Right lobe of liver (tissue), 6 donors: ENCODE measurements at regions not wholly inside any gene's neighbourhood (a gene's known extent, or its start where the extent isn't known, plus 50 kb on each side); places are given as distances from the start of the nearest gene placed in this dataset.

Experiments
- ATAC-seq, 4 donors: fragments of 200-7000 bp; cut with Tn5 transposase; one replicate each; pipeline ENCODE4 v1.9.1; 2020; ENCODE audit warnings: mild to moderate bottlenecking in 4 of 4, moderate library complexity in 4 of 4
- DNase-seq, 3 donors: peaks; one replicate each; pipeline ENCODE4 v3.0.0-alpha.2; 2020
- H3K27ac ChIP-seq, 3 donors: fragments of 200-600 bp; one replicate each; pipeline ENCODE4 v1.8.0; 2022
- H3K27me3 ChIP-seq, 2 donors: fragments of 200-600 bp; one replicate each; pipeline ENCODE4 v1.8.0; 2022
- H3K36me3 ChIP-seq, 4 donors: fragments of 200-600 bp; sonication (generic) in 1 of 4; one replicate each; pipeline versions ENCODE4 v1.5.1 to v1.8.0; 2017 to 2022; ENCODE audit warnings: control low read depth in 1 of 4
- H3K4me1 ChIP-seq, 4 donors: fragments of 200-600 bp; sonication (generic) in 1 of 4; one replicate each; pipeline versions ENCODE4 v1.5.1 to v1.8.0; 2017 to 2022; ENCODE audit warnings: control low read depth in 1 of 4
- H3K4me3 ChIP-seq, 3 donors: fragments of 200-600 bp; one replicate each; pipeline ENCODE4 v1.8.0; 2022
- H3K9me3 ChIP-seq, 4 donors: fragments of 200-600 bp; sonication (generic) in 1 of 4; one replicate each; pipeline versions ENCODE4 v1.5.1 to v1.8.0; 2017 to 2022; ENCODE audit warnings: control low read depth in 1 of 4
- CTCF ChIP-seq, 4 donors: fragments of 200-600 bp in 3 of 4; fragments of 450-650 bp in 1 of 4; IDR thresholded peaks; one replicate each; pipeline versions ENCODE4 v1.5.1 to v1.8.0; 2016 to 2022; ENCODE audit warnings: antibody characterized with exemption in 4 of 4, mild to moderate bottlenecking in 2 of 4
- POLR2A ChIP-seq: fragments of 450-650 bp; IDR thresholded peaks from one replicate; pipeline ENCODE4 v1.6.1; 2017; ENCODE audit warnings: antibody characterized with exemption, mild to moderate bottlenecking
- WGBS: methylation state at CpG from one replicate; pipeline ENCODE4 v1.1.6; 2018; ENCODE audit warnings: low coverage, low lambda C conversion rate; ENCODE audit not compliant: insufficient coverage; ENCODE audit errors: missing lambda C conversion rate; 5-methylcytosine and 5-hydroxymethylcytosine counted together
- intact Hi-C, 2 donors: fragments of 100-400 bp; cut with DNase I; formaldehyde crosslinking; loops; one replicate each; pipeline versions ENCODE4 v1.11.2 to v1.14.1; 2022
- small RNA-seq, 2 experiments: library from RNA; depleted of rRNA; stranded (forward); fragments of <200 nt; gene quantifications; one replicate each; pipeline ENCODE3, GENCODE V24; 2016
- donor health status: DM: no; HTN: yes; CAD: no.
- donor health status: DM: no; HTN: no; CAD: no.
- donor health status: DM: no; HTN: no; CAD: no.
- donor health status: DM: no; HTN: yes; CAD: no.
- donor health status: DM: no; HTN: yes; CAD: no.

- Histone ChIP-seq H3K27ac (no peak overlapping the region), H3K4me1 (no peaks in the 10 kb centered on the region), H3K9me3 (no peaks in the 10 kb centered on the region), H3K27me3 (peaks cover 0 to 4% of the 10 kb centered on the region in 2 donors), H3K36me3 (no peaks in the 10 kb centered on the region), H3K4me3 (no peak overlapping the region)
- DNase-seq (no peak), ATAC-seq (peak; percentile 58 to 65 (median 60))
- WGBS: 34% methylated on average over 3 of the region's 3 CpGs
- TF ChIP-seq POLR2A: no peak
- TF ChIP-seq CTCF (IDR thresholded peaks at IDR 0.05): peak; percentile 17 to 42 (median 30)
- intact Hi-C loops: no loop called here
Measured at GRCh38 chrX:82230013-82230412, 1028.1 kb downstream of the SH3BGRL start.

GRCh38 chrX:82232679-82233078, 1030.8 kb downstream of the SH3BGRL start:
- no peak for DNase-seq
- Histone ChIP-seq H3K27ac (no peak overlapping the region), H3K4me3 (no peak overlapping the region), H3K36me3 (no peaks in the 10 kb centered on the region), H3K27me3 (peaks cover 0 to 4% of the 10 kb centered on the region in 2 donors), H3K4me1 (no peaks in the 10 kb centered on the region), H3K9me3 (peaks cover 0 to 9% (median 0%) of the 10 kb centered on the region in 4 donors)
- ATAC-seq: no peak
- intact Hi-C loops: no loop called here
- TF ChIP-seq CTCF (IDR thresholded peaks at IDR 0.05) (no peak), POLR2A (no peak)

- no peak for TF ChIP-seq POLR2A
- no peak for TF ChIP-seq CTCF (IDR thresholded peaks at IDR 0.05)
- no peaks in the 10 kb centered on the region for H3K27me3 ChIP-seq
Measured at GRCh38 chrX:82237328-82237727, 1035.4 kb downstream of the SH3BGRL start.

More at GRCh38 chrX:82237328-82237727, 1035.4 kb downstream of the SH3BGRL start:
- Histone ChIP-seq H3K9me3 (peaks cover 0 to 15% (median 0%) of the 10 kb centered on the region in 4 donors), H3K4me3 (no peak overlapping the region), H3K27ac (no peak overlapping the region), H3K4me1 (no peaks in the 10 kb centered on the region), H3K36me3 (no peaks in the 10 kb centered on the region)
- DNase-seq (no peak), ATAC-seq (no peak)
- WGBS: 44% methylated on average over 1 of the region's 1 CpG
- intact Hi-C loops: no loop called here

Small RNA genes in the stretch of these regions (small RNA-seq; reads per million reads assigned to genes)
- 0 reads per million in 2 experiments for gene RNU6-974P
